ENCODE measurements at regions not wholly inside any gene's neighbourhood (a gene's known extent, or its start where the extent isn't known, plus 50 kb on each side); places are given as distances from the start of the nearest gene placed in this dataset.

GRCh38 chr5:125415126-125415525 lies 668.7 kb upstream of the ZNF608 start:
- H3K27me3 ChIP-seq (ENCODE audit: low read length): no peaks in the 10 kb centered on the region
- intact Hi-C loops (cut with micrococcal nuclease): no loop called here
- no peak overlapping the region for H3K27ac ChIP-seq (ENCODE audit: low read length)

DNA sequence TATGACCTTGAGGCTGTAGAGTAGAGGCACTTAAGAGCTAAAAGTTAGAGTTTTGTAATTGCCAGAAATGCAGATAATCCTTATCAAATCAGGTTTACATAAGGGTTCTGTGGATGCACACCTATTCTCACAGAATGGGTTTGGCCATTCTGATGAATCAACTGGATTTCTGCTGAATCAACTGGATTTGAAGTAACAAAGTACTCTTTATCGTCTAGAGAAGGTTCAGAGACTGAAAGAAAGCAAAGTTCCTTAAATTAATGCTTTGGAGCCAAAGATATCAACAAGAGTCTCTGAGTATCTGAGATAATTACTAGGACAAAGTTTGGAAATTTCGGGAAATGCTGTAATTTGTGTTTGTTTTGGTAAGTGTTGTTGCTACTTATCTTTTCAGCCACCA lies 669.6 kb upstream of the ZNF608 start:
- Histone ChIP-seq H2AFZ (ENCODE audit: low read length) (no peak overlapping the region), H3F3A (ENCODE audit: low read length, unreplicated experiment) (no peaks in the 10 kb centered on the region), H3K27ac (ENCODE audit: low read length) (no peak overlapping the region), H3K4me1 (ENCODE audit: insufficient read depth, low read length) (peaks cover 22% of the 10 kb centered on the region), H3K4me3 (ENCODE audit: low read length) (no peak overlapping the region), H3K9me2 (replicated peaks; ENCODE audit: low read length) (no peaks in the 10 kb centered on the region), H3K36me3 (ENCODE audit: low read depth, low read length) (no peaks in the 10 kb centered on the region), H3K9me3 (ENCODE audit: low read length) (no peaks in the 10 kb centered on the region), H4K20me1 (ENCODE audit: low read length) (no peaks in the 10 kb centered on the region), H3K4me2 (ENCODE audit: low read length) (no peak overlapping the region), H3K79me2 (ENCODE audit: low read length) (no peaks in the 10 kb centered on the region), H3K9ac (ENCODE audit: low read length) (no peak overlapping the region), H3K27me3 (ENCODE audit: low read length) (no peaks in the 10 kb centered on the region)
- POLR2A ChIA-PET (ENCODE audit: unreplicated experiment): no interaction called here
- ATAC-seq (no peak), DNase-seq (no peak)
- intact Hi-C loops (cut with micrococcal nuclease): no loop called here
- no TSS peak for BruUV-seq (replicated peaks)
- TF ChIP-seq EZH2phosphoT487 (IDR thresholded peaks at IDR 0.05; ENCODE audit: borderline replicate concordance, low read length) (no peak), CTCF (conservative IDR thresholded peaks at IDR 0.05; ENCODE audit: low read depth, low read length) (no peak), EZH2 (IDR thresholded peaks at IDR 0.05; ENCODE audit: low read length, unreplicated experiment) (no peak)
- CTCF ChIA-PET: no interaction called here

More at GRCh38 chr5:125415126-125415525, 668.7 kb upstream of the ZNF608 start:
- Histone ChIP-seq H4K20me1 (ENCODE audit: low read length) (no peaks in the 10 kb centered on the region), H3K9me3 (ENCODE audit: low read length) (no peaks in the 10 kb centered on the region), H2AFZ (ENCODE audit: low read length) (no peak overlapping the region), H3K4me3 (ENCODE audit: low read length) (no peak overlapping the region), H3K9ac (ENCODE audit: low read length) (no peak overlapping the region), H3K4me2 (ENCODE audit: low read length) (no peak overlapping the region), H3K79me2 (ENCODE audit: low read length) (no peaks in the 10 kb centered on the region), H3K9me2 (replicated peaks; ENCODE audit: low read length) (no peaks in the 10 kb centered on the region), H3K36me3 (ENCODE audit: low read depth, low read length) (no peaks in the 10 kb centered on the region), H3F3A (ENCODE audit: low read length, unreplicated experiment) (no peaks in the 10 kb centered on the region), H3K4me1 (ENCODE audit: insufficient read depth, low read length) (peaks cover 32% of the 10 kb centered on the region)
- TF ChIP-seq CTCF (conservative IDR thresholded peaks at IDR 0.05; ENCODE audit: low read depth, low read length) (no peak), EZH2 (IDR thresholded peaks at IDR 0.05; ENCODE audit: low read length, unreplicated experiment) (no peak), EZH2phosphoT487 (IDR thresholded peaks at IDR 0.05; ENCODE audit: borderline replicate concordance, low read length) (no peak)
- no TSS peak for BruUV-seq (replicated peaks)
- POLR2A ChIA-PET (ENCODE audit: unreplicated experiment): no interaction called here
- no peak for ATAC-seq
- no peak for DNase-seq
- CTCF ChIA-PET: no interaction called here

DNA sequence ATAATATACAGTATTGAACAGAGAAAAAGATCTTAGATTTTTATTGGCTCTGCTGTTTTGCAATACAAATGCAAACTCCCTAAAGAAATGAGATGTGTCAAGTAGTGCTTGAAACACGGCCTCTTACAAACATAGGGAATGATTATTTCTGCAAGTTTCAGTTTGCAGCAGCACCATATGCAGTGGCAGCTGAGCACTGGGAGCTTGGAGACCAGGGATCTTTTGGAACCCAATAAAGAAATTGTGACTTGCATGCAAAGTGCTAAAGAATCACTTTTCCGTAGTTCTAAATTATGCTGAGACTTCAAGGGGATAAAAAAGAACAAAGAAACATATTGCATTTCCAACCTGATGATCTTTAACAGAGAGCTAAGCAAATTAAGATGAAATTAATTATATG lies 674.6 kb upstream of the ZNF608 start:
- CTCF ChIA-PET: no interaction called here
- Histone ChIP-seq H3K27ac (ENCODE audit: low read length) (no peak overlapping the region), H3K9ac (ENCODE audit: low read length) (no peak overlapping the region)

More for the DNA sequence above, 674.6 kb upstream of the ZNF608 start:
- Histone ChIP-seq H3F3A (ENCODE audit: low read length, unreplicated experiment) (no peaks in the 10 kb centered on the region), H2AFZ (ENCODE audit: low read length) (no peak overlapping the region), H3K4me2 (ENCODE audit: low read length) (no peak overlapping the region), H3K4me3 (ENCODE audit: low read length) (no peak overlapping the region), H4K20me1 (ENCODE audit: low read length) (no peaks in the 10 kb centered on the region), H3K9me2 (replicated peaks; ENCODE audit: low read length) (no peaks in the 10 kb centered on the region), H3K27me3 (ENCODE audit: low read length) (no peaks in the 10 kb centered on the region), H3K4me1 (ENCODE audit: insufficient read depth, low read length) (no peaks in the 10 kb centered on the region), H3K79me2 (ENCODE audit: low read length) (no peaks in the 10 kb centered on the region), H3K9me3 (ENCODE audit: low read length) (no peaks in the 10 kb centered on the region), H3K36me3 (ENCODE audit: low read depth, low read length) (no peaks in the 10 kb centered on the region)
- DNase-seq: no peak
- TF ChIP-seq EZH2 (IDR thresholded peaks at IDR 0.05; ENCODE audit: low read length, unreplicated experiment): no peak
- no peak for TF ChIP-seq CTCF (conservative IDR thresholded peaks at IDR 0.05; ENCODE audit: low read depth, low read length)
- TF ChIP-seq EZH2phosphoT487 (IDR thresholded peaks at IDR 0.05; ENCODE audit: borderline replicate concordance, low read length): no peak
- BruUV-seq (replicated peaks): no TSS peak
- ATAC-seq: no peak
- POLR2A ChIA-PET (ENCODE audit: unreplicated experiment): no interaction called here
- intact Hi-C loops (cut with micrococcal nuclease): no loop called here
